ENCODE measurements at regions not wholly inside any gene's neighbourhood (a gene's known extent, or its start where the extent isn't known, plus 50 kb on each side); places are given as distances from the start of the nearest gene placed in this dataset.

DNA sequence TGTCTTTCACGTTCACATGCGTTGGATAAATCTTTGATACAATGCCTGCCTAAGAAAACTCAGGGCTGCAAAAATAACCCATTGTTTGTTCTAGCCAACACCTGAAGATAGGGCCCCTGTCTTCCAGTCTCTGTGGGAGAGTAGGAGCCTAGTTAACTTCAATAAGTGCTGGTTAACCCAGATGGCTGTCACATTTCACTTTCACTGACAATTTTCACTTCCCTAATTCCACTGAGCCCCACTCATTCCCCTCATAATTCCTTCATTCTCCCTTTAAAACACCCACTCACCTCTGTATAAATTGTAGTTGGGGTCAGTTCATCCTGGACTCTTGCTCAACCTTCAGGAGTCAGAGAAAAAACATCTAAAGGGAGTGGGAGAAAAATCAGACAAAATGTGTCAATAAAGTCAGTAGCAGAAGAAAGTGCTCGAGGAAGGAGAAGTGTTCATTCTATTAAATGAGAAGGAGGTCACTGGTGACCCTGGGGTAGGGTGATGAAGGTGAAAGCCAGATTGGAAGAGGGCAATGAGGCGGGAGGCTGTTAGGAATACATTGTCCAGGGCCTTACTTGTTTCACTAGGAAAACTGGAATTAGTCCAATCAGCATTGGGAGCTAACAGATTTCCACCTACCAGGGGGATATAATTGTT, 51.2 kb upstream of the ABI1 start:
- no peaks in the 10 kb centered on the region for H3K9me2 ChIP-seq
- no peak for DNase-seq
- ChIA-PET POLR2A (no interaction called here), CTCF (no interaction called here)
- H3F3A ChIP-seq (replicated peaks; ENCODE audit: insufficient read depth): no peaks in the 10 kb centered on the region
- no peaks in the 10 kb centered on the region for H3K27me3 ChIP-seq (ENCODE audit: insufficient read depth)
- H2AFZ ChIP-seq (ENCODE audit: low read depth): no peak overlapping the region
- H4K20me1 ChIP-seq (ENCODE audit: insufficient read depth): no peaks in the 10 kb centered on the region
- no peaks in the 10 kb centered on the region for H3K4me1 ChIP-seq (ENCODE audit: control insufficient read depth in 1 of 2, insufficient read depth in 2 of 2, low read depth in 1 of 2, low read length in 1 of 2)
- WGBS (ENCODE audit: low lambda C conversion rate): 52% methylated on average over 4 of the region's 4 CpGs
- no peak overlapping the region for H3K9ac ChIP-seq
- TF ChIP-seq CTCF (IDR thresholded peaks at IDR 0.05): no peak
- no peak for TF ChIP-seq SIN3A (IDR thresholded peaks at IDR 0.05; ENCODE audit: borderline replicate concordance, low read depth, low read length)
- TF ChIP-seq ELF1 (IDR thresholded peaks at IDR 0.05): no peak
- TF ChIP-seq ZBTB33 (IDR thresholded peaks at IDR 0.05; ENCODE audit: borderline replicate concordance, low read depth): no peak
- no peak for TF ChIP-seq RFX5 (IDR thresholded peaks at IDR 0.05; ENCODE audit: low read length)
- TF ChIP-seq RXRA (IDR thresholded peaks at IDR 0.05; ENCODE audit: borderline replicate concordance, low read depth): no peak
- TF ChIP-seq TEAD4 (IDR thresholded peaks at IDR 0.05; ENCODE audit: borderline replicate concordance, insufficient read depth): no peak
- TF ChIP-seq FOSL2 (IDR thresholded peaks at IDR 0.05; ENCODE audit: borderline replicate concordance, low read depth): no peak
- no peak for TF ChIP-seq FOXM1 (IDR thresholded peaks at IDR 0.05; ENCODE audit: low read depth)
- TF ChIP-seq MAX (IDR thresholded peaks at IDR 0.05; ENCODE audit: low read depth): no peak
- TF ChIP-seq TAF1 (IDR thresholded peaks at IDR 0.05; ENCODE audit: borderline replicate concordance, low read depth, low read length): no peak
- TF ChIP-seq YY1 (IDR thresholded peaks at IDR 0.05; ENCODE audit: low read depth): no peak
- no peak for TF ChIP-seq MXI1 (IDR thresholded peaks at IDR 0.05; ENCODE audit: low read depth, low read length)
- TF ChIP-seq JUND (IDR thresholded peaks at IDR 0.05): no peak
- TF ChIP-seq GABPA (IDR thresholded peaks at IDR 0.05; ENCODE audit: low read depth): no peak
- no peak for TF ChIP-seq EP300 (IDR thresholded peaks at IDR 0.05; ENCODE audit: borderline replicate concordance in 1 of 2, low read depth in 1 of 2, low read length in 1 of 2)
- no peaks in the 10 kb centered on the region for H3K36me3 ChIP-seq (replicated peaks in 1 of 2; ENCODE audit: control insufficient read depth in 1 of 2, insufficient read depth in 2 of 2, low read length in 1 of 2)
- H3K79me2 ChIP-seq (ENCODE audit: insufficient read depth): no peaks in the 10 kb centered on the region
- H3K4me3 ChIP-seq (ENCODE audit: low read depth in 2 of 2, low read length in 1 of 2): no peak overlapping the region
- no peak overlapping the region for H3K4me2 ChIP-seq
- no peaks in the 10 kb centered on the region for H3K9me3 ChIP-seq
- H3K27ac ChIP-seq (ENCODE audit: low read depth in 2 of 2, low read length in 1 of 2): no peak overlapping the region
